IPS DF 6.9 (cell line): ENCODE measurements at regions not wholly inside any gene's neighbourhood (a gene's known extent, or its start where the extent isn't known, plus 50 kb on each side); places are given as distances from the start of the nearest gene placed in this dataset.
"Not testable (repeated sequence)": the region's sequence is repeated elsewhere in the genome, so short reads cannot be mapped to it uniquely, and the experiment has no call there.

Source experiments
- DNase-seq: peaks from one replicate; pipeline ENCODE4 v3.0.0-alpha.2; 2013; ENCODE audit warnings: low read depth, low spot score
- H3K27ac ChIP-seq: one replicate; pipeline ENCODE4 v1.5.1; 2013; ENCODE audit warnings: low read length, control low read depth
- H3K27me3 ChIP-seq: 2 replicates; pipeline ENCODE4 v1.6.1; 2013; ENCODE audit warnings: mild to moderate bottlenecking, low read length; ENCODE audit not compliant: control insufficient read depth, insufficient read depth
- H3K36me3 ChIP-seq: 2 replicates; pipeline ENCODE4 v1.6.1; 2013; ENCODE audit warnings: low read length; ENCODE audit not compliant: control insufficient read depth, insufficient read depth
- H3K4me1 ChIP-seq: 2 replicates; pipeline ENCODE4 v1.6.1; 2013; ENCODE audit warnings: low read length; ENCODE audit not compliant: control insufficient read depth, insufficient read depth
- H3K4me3 ChIP-seq: 2 replicates; pipeline ENCODE4 v1.5.1; 2013; ENCODE audit warnings: mild to moderate bottlenecking, low read length
- H3K9me3 ChIP-seq: 2 replicates; pipeline ENCODE4 v1.6.1; 2013; ENCODE audit warnings: low read length, inconsistent platforms; ENCODE audit not compliant: control insufficient read depth, insufficient read depth
- WGBS: extraction: QIAGEN DNeasy Blood & Tissue Kit; methylation state at CpG from one replicate; pipeline ENCODE4 v1.1.7; 2013; ENCODE audit warnings: mixed read lengths, missing lambda C conversion rate; ENCODE audit not compliant: insufficient read length, insufficient coverage; 5-methylcytosine and 5-hydroxymethylcytosine counted together

DNA sequence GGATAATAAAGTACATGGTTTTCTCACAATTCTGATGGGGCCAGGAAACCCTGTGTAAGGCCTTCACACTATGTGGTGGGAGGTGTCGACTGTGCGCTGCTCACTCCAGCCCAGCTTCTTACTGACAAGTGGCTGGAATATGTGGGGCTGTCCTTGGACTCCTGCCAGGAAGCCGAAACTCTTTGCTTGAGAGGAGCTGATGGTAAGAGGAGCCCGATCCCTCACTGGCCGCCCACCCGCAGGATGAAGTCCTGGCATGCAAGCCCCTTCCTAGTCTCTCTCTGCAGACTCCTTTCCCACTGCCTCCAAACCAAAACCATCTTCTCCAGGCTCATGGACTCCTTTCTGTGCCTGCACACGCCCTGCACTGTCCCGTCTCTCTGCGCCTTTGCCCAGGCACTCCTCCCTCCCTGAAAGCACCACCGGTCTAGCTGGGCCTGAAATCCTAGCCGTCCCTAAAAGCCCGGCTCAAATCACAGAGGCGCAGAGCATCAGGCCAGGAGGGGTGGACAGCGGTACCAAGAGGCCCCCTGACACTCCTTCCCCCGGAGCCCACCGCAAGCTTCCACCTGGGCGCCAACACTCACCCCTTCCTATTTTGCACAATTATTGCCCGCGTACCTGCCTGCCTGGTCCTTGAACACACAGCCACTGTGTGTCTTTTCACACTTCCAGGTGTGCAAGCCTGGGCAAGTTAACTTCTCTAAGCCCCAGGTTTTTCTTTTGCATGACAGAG lies 125.8 kb upstream of the ZNF746 start:
- not testable (repeated sequence) for H3K4me1 ChIP-seq, H3K27ac ChIP-seq, DNase-seq, H3K27me3 ChIP-seq, H3K9me3 ChIP-seq
- H3K4me3 ChIP-seq = peak overlapping the region; percentile 99; the same call in 1 of the 2 replicates
- H3K36me3 ChIP-seq = peaks cover 14% of the 10 kb centered on the region
- no CpG with 5 or more reads among the region's 19 CpGs for WGBS

DNA sequence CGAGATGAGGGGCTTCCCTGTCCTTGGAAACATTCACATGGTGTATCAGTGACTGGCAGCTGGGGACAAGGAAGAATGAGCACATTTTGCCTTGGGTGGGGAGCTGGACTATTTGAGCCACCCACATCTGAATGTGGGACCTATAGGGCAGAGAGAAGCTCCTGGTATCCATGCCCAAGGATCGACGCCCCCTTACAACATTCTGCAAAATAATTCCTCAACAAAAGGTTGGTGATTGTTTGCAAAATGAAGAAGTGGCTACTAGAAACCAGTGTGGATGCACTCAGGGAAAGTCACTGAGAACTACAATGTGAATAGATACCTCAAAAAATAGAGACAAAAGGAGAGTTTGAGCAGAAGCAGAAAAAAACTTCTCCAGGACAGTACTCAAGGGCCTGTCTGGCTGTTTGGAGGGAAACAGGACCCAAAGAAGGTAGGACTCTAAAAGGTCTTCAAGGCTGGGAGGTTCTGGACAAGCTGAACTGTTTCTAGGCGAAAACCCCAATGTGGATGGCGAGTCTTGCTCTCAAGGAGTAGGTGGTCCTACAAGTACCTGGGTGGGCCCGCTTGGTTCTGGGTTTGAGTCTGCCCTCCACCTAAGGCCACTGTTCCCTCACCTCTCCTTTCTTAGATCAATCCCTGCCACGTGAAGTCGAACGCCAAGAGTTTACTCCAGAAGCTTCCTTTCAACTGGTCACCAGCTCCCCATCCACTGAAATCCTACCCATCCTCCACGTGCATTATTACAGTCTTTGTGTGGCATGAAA lies 125.0 kb upstream of the ZNF746 start:
- Histone ChIP-seq H3K27ac (no peak overlapping the region), H3K27me3 (no peaks in the 10 kb centered on the region), H3K9me3 (no peaks in the 10 kb centered on the region), H3K36me3 (peaks cover 14% of the 10 kb centered on the region), H3K4me3 (no peak overlapping the region), H3K4me1 (0 out of 2 replicates have a peak, but pooled peaks cover 1% of the 10 kb centered on the region)
- no CpG with 5 or more reads among the region's 10 CpGs for WGBS
- no peak for DNase-seq

DNA sequence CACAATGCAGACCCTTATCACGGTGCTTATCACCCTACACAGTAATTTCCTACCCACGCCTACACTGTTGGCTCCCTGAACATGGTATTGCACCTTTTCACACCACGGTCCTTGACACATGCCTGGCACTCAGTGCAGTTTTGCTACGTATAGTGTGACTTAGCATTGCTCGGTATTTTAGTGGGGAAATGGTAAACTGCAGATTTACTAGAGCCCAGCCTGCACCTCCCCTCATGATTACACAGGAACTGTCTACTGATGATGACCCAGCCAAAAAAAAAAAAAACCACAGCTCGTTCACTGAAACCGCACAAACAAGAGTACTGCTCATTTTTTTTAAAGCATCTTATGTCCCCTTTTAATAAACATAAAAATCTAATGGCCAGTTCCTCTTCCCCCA lies 124.2 kb upstream of the ZNF746 start:
- WGBS = no CpG with 5 or more reads among the region's 7 CpGs
- DNase-seq = no peak
- peaks cover 18% of the 10 kb centered on the region for H3K36me3 ChIP-seq
- H3K27ac ChIP-seq = no peak overlapping the region
- no peak overlapping the region for H3K4me3 ChIP-seq
- no peaks in the 10 kb centered on the region for H3K27me3 ChIP-seq
- 0 out of 2 replicates have a peak, but pooled peaks cover 1% of the 10 kb centered on the region for H3K4me1 ChIP-seq
- no peaks in the 10 kb centered on the region for H3K9me3 ChIP-seq

DNA sequence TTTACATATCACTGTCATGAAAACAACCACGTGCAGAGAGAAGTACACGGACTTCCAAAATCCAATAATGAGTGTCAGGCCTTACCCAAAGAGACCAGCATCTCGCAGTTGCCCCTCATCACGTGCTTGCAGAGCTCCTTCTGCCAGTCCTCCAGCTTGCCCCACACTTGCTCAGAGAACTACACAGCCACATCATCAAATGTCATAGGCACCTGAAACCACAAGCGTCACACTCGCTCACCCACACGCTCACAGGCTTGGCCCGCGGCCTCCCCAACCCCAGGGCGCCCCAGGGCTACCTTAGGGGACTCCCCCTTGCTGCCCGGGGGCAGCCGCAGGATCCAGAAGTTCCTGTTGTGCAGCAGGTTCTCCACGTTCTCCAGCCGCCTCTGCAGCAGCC lies 123.4 kb upstream of the ZNF746 start:
- Histone ChIP-seq H3K27me3 (no peaks in the 10 kb centered on the region), H3K4me1 (0 out of 2 replicates have a peak, but pooled peaks cover 1% of the 10 kb centered on the region), H3K9me3 (no peaks in the 10 kb centered on the region), H3K4me3 (no peak overlapping the region), H3K36me3 (peaks cover 18% of the 10 kb centered on the region), H3K27ac (no peak overlapping the region)
- no CpG with 5 or more reads among the region's 14 CpGs for WGBS
- DNase-seq = no peak

DNA sequence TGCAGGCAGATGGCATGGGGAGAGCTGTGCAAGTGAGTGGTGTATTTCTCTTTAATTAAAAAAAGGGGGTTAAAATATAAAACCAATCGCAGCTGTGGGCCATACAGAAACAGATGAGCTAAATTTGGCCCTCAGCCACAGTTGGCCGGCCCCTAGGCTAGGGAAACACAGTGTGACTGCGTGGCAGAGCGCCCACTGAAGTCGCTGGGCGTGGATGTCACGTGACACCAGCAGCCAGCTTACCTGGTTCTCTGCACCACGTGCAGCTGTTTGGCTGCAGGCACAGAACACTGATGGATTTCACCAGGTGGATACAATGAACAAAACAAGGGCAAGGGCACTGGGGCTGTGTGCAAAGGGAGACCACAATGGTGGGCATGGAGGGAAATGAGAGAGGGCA lies 119.3 kb upstream of the ZNF746 start:
- WGBS = no CpG with 5 or more reads among the region's 8 CpGs

DNA sequence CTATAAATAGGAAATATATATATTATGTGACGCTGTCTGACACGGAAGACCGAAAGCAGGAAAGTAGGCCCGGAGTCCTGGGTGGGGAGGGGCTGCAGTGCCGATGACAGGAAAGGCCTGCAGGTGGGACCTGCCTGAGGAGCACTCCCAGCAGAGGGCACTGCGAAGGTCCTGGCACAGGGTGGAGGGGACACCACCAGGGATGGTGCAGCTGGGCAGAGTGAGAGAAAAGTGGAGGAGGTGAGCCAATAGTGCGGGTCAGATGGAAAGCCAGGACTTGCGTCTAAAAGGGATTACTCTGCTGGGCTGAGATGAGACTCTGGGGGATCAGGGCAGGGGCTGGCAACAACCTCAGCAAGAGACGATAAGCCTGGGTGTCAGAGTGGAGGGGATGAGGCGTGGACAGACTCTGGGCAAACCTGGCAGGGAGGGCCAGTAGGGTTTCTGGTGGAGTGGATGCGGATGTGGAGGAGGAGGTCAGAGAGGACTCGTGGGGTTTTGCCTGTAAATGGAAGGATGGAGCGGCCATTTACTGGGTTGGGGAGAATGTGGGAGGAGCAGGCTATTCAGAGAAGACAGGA lies 118.2 kb upstream of the ZNF746 start:
- no peak for DNase-seq
- H3K4me1 ChIP-seq = no peaks in the 10 kb centered on the region
- WGBS = no CpG with 5 or more reads among the region's 13 CpGs
- H3K4me3 ChIP-seq = no peak overlapping the region
- H3K27ac ChIP-seq = no peak overlapping the region
- H3K36me3 ChIP-seq = peaks cover 18% of the 10 kb centered on the region
- H3K9me3 ChIP-seq = no peaks in the 10 kb centered on the region
- no peaks in the 10 kb centered on the region for H3K27me3 ChIP-seq

More for the DNA sequence above, 119.3 kb upstream of the ZNF746 start:
- H3K36me3 ChIP-seq = peaks cover 21% of the 10 kb centered on the region
- no peaks in the 10 kb centered on the region for H3K27me3 ChIP-seq
- no peaks in the 10 kb centered on the region for H3K9me3 ChIP-seq
- DNase-seq = no peak
- no peak overlapping the region for H3K4me3 ChIP-seq
- H3K4me1 ChIP-seq = no peaks in the 10 kb centered on the region
- H3K27ac ChIP-seq = no peak overlapping the region

DNA sequence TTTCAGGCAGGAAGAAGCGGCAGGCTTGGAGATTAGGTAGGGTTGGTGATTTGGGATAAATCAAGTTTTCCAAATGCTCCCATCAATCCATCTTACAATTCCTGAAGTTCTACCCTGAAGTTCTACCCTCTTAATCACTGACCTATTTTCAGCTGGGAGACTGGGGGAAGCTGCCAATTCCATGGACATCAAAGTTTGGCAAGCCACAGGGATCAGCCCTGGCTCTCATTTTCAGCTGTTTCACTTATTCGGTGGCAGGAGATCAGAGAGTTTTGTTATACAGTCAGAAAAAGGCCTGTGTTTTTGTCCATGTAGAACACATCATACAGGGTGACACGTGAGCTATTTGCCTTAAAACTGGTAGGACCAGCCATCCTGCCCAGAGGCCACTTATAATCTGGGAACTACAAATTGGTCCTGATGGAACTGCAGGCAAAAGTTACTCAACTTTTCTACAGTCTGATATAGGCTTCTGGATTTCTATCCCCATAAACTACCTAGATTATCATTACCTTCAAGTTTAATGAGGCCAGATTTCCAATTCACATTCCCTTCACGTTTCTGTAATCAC lies 112.9 kb upstream of the ZNF746 start:
- H3K36me3 ChIP-seq = no peaks in the 10 kb centered on the region
- H3K4me1 ChIP-seq = no peaks in the 10 kb centered on the region
- no peaks in the 10 kb centered on the region for H3K9me3 ChIP-seq
- DNase-seq = no peak
- no peaks in the 10 kb centered on the region for H3K27me3 ChIP-seq
- WGBS = no CpG with 5 or more reads among the region's 4 CpGs
- no peak overlapping the region for H3K27ac ChIP-seq
- H3K4me3 ChIP-seq = no peak overlapping the region

DNA sequence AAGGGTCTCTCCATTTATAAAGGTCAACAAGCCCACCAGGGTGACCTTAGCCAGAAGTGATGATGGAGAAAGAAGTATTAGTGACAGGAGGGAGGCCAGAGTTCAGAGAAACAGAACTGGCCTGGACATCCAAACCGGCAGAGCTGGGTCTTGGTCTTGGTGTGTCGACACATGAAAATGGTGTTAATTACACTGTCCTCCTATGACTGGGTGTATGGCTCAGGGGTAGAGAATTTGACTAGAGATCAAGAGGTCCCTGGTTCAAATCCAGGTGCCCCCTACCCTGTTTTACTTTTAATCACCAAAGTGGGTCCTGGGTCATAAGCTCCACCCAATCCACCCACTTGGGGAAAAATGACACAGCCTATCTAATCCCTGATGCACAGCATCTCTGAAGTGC lies 110.6 kb upstream of the ZNF746 start:
- Histone ChIP-seq H3K27me3 (no peaks in the 10 kb centered on the region), H3K4me1 (no peaks in the 10 kb centered on the region), H3K27ac (no peak overlapping the region), H3K4me3 (no peak overlapping the region), H3K36me3 (no peaks in the 10 kb centered on the region), H3K9me3 (no peaks in the 10 kb centered on the region)
- no peak for DNase-seq
- no CpG with 5 or more reads among the region's 2 CpGs for WGBS

DNA sequence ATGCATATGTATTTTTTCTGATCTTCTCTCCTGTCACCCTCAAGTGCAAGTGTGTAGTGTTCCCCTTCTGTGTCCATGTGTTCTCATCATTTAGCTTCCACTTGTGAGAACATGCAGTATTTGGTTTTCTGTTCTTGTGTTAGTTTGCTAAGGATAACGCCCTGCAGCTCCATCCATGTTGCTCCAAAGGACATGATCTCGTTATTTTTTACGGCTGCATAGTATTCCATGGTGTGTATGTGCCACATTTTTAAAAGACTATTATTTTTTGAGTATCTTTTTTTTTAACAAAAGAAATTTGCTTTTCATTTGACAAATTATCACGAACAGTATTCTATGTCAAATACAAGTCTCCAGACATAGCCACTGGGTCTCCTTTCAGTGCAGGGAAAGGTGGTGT lies 110.1 kb upstream of the ZNF746 start:
- H3K27ac ChIP-seq = no peak overlapping the region
- WGBS = no CpG with 5 or more reads among the region's 4 CpGs
- no peak for DNase-seq
- no peak overlapping the region for H3K4me3 ChIP-seq
- no peaks in the 10 kb centered on the region for H3K27me3 ChIP-seq
- no peaks in the 10 kb centered on the region for H3K4me1 ChIP-seq
- H3K9me3 ChIP-seq = no peaks in the 10 kb centered on the region
- H3K36me3 ChIP-seq = no peaks in the 10 kb centered on the region

DNA sequence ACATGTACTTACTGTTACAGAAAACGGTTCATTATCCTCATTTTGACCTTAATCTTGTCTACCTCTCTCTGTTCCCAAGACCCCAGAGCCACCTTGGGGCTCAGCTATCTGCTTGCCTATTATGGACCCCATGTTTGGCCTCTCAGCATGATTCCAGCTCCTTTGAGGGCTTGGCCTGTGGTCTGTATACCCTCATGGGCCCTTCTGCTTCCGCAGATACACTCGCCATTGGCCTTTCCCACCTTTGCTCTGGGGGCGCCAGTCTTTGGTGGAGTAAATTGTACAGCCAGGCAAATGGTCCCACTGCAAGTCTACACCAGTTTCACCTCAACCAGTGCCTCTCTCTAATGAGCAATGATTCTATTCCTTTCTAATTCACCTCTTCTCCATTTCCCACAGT lies 109.2 kb upstream of the ZNF746 start:
- Histone ChIP-seq H3K4me1 (no peaks in the 10 kb centered on the region), H3K27ac (no peak overlapping the region), H3K9me3 (no peaks in the 10 kb centered on the region), H3K4me3 (no peak overlapping the region), H3K27me3 (no peaks in the 10 kb centered on the region), H3K36me3 (peaks cover 4% of the 10 kb centered on the region; the same call in 1 of the 2 replicates)
- DNase-seq = no peak
- WGBS = no CpG with 5 or more reads among the region's 4 CpGs
